ENCODE measurements at regions not wholly inside any gene's neighbourhood (a gene's known extent, or its start where the extent isn't known, plus 50 kb on each side); places are given as distances from the start of the nearest gene placed in this dataset.

DNA sequence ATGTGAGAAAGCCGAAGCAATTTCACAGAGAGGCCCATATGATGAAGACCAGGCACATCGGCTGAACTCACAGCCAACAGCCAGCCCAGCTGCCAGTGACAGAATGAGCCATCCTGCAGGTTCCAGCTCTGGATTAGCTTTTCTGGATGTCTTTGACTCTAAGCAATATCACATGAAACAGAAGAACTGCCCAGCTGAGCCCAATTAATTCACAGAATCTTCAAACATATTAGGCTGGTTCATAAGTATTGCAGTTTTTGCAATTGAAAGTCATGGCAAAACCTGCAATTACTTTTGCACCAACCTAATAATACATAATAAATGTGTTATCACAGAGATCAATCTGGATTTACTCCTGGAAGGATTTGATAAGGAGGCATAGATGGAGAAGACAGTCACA lies 299.9 kb downstream of the RAB28 start:
- Histone ChIP-seq H3K9me3 (no peaks in the 10 kb centered on the region), H3K27me3 (replicated peaks; ENCODE audit: control insufficient read depth, insufficient read depth, low read length) (no peaks in the 10 kb centered on the region), H3K36me3 (ENCODE audit: control insufficient read depth, insufficient read depth, low read length) (no peaks in the 10 kb centered on the region), H3K4me3 (ENCODE audit: low read depth, low read length) (no peak overlapping the region), H3K4me1 (no peaks in the 10 kb centered on the region)
- ChIA-PET POLR2A (no interaction called here), CTCF (no interaction called here)
- no peak overlapping the region for H3K27ac Mint-ChIP-seq (ENCODE audit: unreplicated experiment)
- no peak for DNase-seq
- H3K4me3 Mint-ChIP-seq (ENCODE audit: unreplicated experiment) = no peak overlapping the region
- BruUV-seq (replicated peaks) = no TSS peak
- no peaks in the 10 kb centered on the region for H3K4me1 Mint-ChIP-seq (ENCODE audit: low read depth, unreplicated experiment)
- intact Hi-C loops (cut with micrococcal nuclease; ENCODE audit: unreplicated experiment) = no loop called here
- peaks cover 6% of the 10 kb centered on the region for H3K9me3 Mint-ChIP-seq (ENCODE audit: unreplicated experiment)
- TF ChIP-seq, protein P1, sequence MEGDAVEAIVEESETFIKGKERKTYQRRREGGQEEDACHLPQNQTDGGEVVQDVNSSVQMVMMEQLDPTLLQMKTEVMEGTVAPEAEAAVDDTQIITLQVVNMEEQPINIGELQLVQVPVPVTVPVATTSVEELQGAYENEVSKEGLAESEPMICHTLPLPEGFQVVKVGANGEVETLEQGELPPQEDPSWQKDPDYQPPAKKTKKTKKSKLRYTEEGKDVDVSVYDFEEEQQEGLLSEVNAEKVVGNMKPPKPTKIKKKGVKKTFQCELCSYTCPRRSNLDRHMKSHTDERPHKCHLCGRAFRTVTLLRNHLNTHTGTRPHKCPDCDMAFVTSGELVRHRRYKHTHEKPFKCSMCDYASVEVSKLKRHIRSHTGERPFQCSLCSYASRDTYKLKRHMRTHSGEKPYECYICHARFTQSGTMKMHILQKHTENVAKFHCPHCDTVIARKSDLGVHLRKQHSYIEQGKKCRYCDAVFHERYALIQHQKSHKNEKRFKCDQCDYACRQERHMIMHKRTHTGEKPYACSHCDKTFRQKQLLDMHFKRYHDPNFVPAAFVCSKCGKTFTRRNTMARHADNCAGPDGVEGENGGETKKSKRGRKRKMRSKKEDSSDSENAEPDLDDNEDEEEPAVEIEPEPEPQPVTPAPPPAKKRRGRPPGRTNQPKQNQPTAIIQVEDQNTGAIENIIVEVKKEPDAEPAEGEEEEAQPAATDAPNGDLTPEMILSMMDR (IDR thresholded peaks at IDR 0.05; ENCODE audit: insufficient read depth in 1 of 2, low read depth in 1 of 2, low read length in 1 of 2, severe bottlenecking in 1 of 2, unreplicated experiment in 1 of 2) = no peak
- no peaks in the 10 kb centered on the region for H3K27me3 Mint-ChIP-seq (ENCODE audit: insufficient read depth, unreplicated experiment)
- no peaks in the 10 kb centered on the region for H3K36me3 Mint-ChIP-seq (ENCODE audit: insufficient read depth, unreplicated experiment)

- intact Hi-C loops (cut with micrococcal nuclease; ENCODE audit: unreplicated experiment) = no loop called here
- Mint-ChIP-seq H3K36me3 (ENCODE audit: insufficient read depth, unreplicated experiment) (no peaks in the 10 kb centered on the region), H3K9me3 (ENCODE audit: unreplicated experiment) (peaks cover 6% of the 10 kb centered on the region), H3K4me1 (ENCODE audit: low read depth, unreplicated experiment) (no peaks in the 10 kb centered on the region), H3K27me3 (ENCODE audit: insufficient read depth, unreplicated experiment) (no peaks in the 10 kb centered on the region), H3K27ac (ENCODE audit: unreplicated experiment) (no peak overlapping the region), H3K4me3 (ENCODE audit: unreplicated experiment) (no peak overlapping the region)
- Histone ChIP-seq H3K4me3 (ENCODE audit: low read depth, low read length) (no peak overlapping the region), H3K27me3 (replicated peaks; ENCODE audit: control insufficient read depth, insufficient read depth, low read length) (no peaks in the 10 kb centered on the region), H3K4me1 (no peaks in the 10 kb centered on the region), H3K9me3 (no peaks in the 10 kb centered on the region), H3K36me3 (ENCODE audit: control insufficient read depth, insufficient read depth, low read length) (no peaks in the 10 kb centered on the region)
- ChIA-PET POLR2A (no interaction called here), CTCF (no interaction called here)
- no TSS peak for BruUV-seq (replicated peaks)
- DNase-seq = no peak
- TF ChIP-seq, protein P1 (IDR thresholded peaks at IDR 0.05; ENCODE audit: insufficient read depth in 1 of 2, low read depth in 1 of 2, low read length in 1 of 2, severe bottlenecking in 1 of 2, unreplicated experiment in 1 of 2) = no peak
Measured at GRCh38 chr4:13182133-13182532, 302.0 kb downstream of the RAB28 start.

DNA sequence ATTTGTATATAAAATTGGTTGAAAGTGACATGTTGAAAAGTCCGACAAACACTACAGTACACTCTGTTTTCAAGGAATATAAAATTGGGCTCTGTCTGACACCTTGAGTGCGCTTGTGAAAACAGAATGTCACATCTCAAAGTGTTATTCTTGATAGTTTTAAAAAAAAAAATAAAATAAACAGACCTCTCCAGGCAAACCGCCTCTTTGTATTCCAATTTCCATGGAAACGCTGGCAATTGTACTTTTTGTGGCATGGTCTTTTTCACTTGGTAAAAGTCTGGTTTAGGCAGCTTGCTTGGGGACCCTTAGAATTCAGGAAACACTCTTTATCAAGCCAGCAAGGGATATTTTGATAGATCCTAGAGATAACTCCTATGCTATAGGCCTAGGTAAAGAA lies 302.5 kb downstream of the RAB28 start:
- no peaks in the 10 kb centered on the region for H3K4me1 ChIP-seq
- Mint-ChIP-seq H3K36me3 (ENCODE audit: insufficient read depth, unreplicated experiment) (no peaks in the 10 kb centered on the region), H3K27me3 (ENCODE audit: insufficient read depth, unreplicated experiment) (no peaks in the 10 kb centered on the region), H3K27ac (ENCODE audit: unreplicated experiment) (no peak overlapping the region), H3K4me3 (ENCODE audit: unreplicated experiment) (no peak overlapping the region), H3K9me3 (ENCODE audit: unreplicated experiment) (peaks cover 6% of the 10 kb centered on the region), H3K4me1 (ENCODE audit: low read depth, unreplicated experiment) (no peaks in the 10 kb centered on the region)
- H3K36me3 ChIP-seq (ENCODE audit: control insufficient read depth, insufficient read depth, low read length) = no peaks in the 10 kb centered on the region
- BruUV-seq (replicated peaks) = no TSS peak
- ChIA-PET CTCF (no interaction called here), POLR2A (no interaction called here)
- H3K9me3 ChIP-seq = no peaks in the 10 kb centered on the region
- no peak overlapping the region for H3K4me3 ChIP-seq (ENCODE audit: low read depth, low read length)
- intact Hi-C loops (cut with micrococcal nuclease; ENCODE audit: unreplicated experiment) = no loop called here
- TF ChIP-seq, protein P1 (IDR thresholded peaks at IDR 0.05; ENCODE audit: insufficient read depth in 1 of 2, low read depth in 1 of 2, low read length in 1 of 2, severe bottlenecking in 1 of 2, unreplicated experiment in 1 of 2) = no peak
- H3K27me3 ChIP-seq (replicated peaks; ENCODE audit: control insufficient read depth, insufficient read depth, low read length) = no peaks in the 10 kb centered on the region
- DNase-seq = no peak

Data from Caco-2 (cell line).